ENCODE measurements at regions not wholly inside any gene's neighbourhood (a gene's known extent, or its start where the extent isn't known, plus 50 kb on each side); places are given as distances from the start of the nearest gene placed in this dataset.

- TF ChIP-seq POLR2A (IDR thresholded peaks at IDR 0.05) = no peak
- TF ChIP-seq, protein P1, sequence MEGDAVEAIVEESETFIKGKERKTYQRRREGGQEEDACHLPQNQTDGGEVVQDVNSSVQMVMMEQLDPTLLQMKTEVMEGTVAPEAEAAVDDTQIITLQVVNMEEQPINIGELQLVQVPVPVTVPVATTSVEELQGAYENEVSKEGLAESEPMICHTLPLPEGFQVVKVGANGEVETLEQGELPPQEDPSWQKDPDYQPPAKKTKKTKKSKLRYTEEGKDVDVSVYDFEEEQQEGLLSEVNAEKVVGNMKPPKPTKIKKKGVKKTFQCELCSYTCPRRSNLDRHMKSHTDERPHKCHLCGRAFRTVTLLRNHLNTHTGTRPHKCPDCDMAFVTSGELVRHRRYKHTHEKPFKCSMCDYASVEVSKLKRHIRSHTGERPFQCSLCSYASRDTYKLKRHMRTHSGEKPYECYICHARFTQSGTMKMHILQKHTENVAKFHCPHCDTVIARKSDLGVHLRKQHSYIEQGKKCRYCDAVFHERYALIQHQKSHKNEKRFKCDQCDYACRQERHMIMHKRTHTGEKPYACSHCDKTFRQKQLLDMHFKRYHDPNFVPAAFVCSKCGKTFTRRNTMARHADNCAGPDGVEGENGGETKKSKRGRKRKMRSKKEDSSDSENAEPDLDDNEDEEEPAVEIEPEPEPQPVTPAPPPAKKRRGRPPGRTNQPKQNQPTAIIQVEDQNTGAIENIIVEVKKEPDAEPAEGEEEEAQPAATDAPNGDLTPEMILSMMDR (IDR thresholded peaks at IDR 0.05 in 8 of 11, conservative IDR thresholded peaks at IDR 0.05 in 3 of 11) = no peak
- TF ChIP-seq POLR2AphosphoS5 (IDR thresholded peaks at IDR 0.05) = no peak
These were observed 77.1 kb upstream of the EPHA5 start for GRCh38 chr4:65747386-65747785.
